Pancreas (tissue), 10 donors: ENCODE measurements at regions not wholly inside any gene's neighbourhood (a gene's known extent, or its start where the extent isn't known, plus 50 kb on each side); places are given as distances from the start of the nearest gene placed in this dataset.

Experiments used
- ATAC-seq, 4 donors: fragments of 200-7000 bp; cut with Tn5 transposase; one replicate each; pipeline versions ENCODE4 v1.8.0 to v1.9.1; 2020; ENCODE audit warnings: mild to moderate bottlenecking in 4 of 4, moderate library complexity in 4 of 4
- DNase-seq, 6 donors: peaks; one replicate each; pipeline ENCODE4 v3.0.0-alpha.2; 2020
- FAIRE-seq: peaks from 2 replicates; lab custom pipeline; 2012; peaks lifted over from hg19 to GRCh38; lab: Jason Lieb, UNC
- H3K27ac ChIP-seq, 4 donors: fragments of 200-600 bp; sonication (generic); 1 replicate in 3 of 4; 2 replicates in 1 of 4; pipeline versions ENCODE4 v1.5.0 to v1.8.0; 2020
- H3K27me3 ChIP-seq, 4 donors: fragments of 200-600 bp; one replicate each; pipeline ENCODE4 v1.8.0; 2021
- H3K36me3 ChIP-seq, 3 donors: fragments of 200-600 bp; sonication (generic) in 1 of 3; one replicate each; pipeline versions ENCODE4 v1.5.0 to v1.8.0; 2020 to 2021
- H3K4me1 ChIP-seq, 3 donors: fragments of 200-600 bp; one replicate each; pipeline ENCODE4 v1.8.0; 2021
- H3K4me3 ChIP-seq, 4 donors: fragments of 200-600 bp; sonication (generic) in 2 of 4; one replicate each; pipeline versions ENCODE4 v1.5.0 to v1.8.0; 2020 to 2021
- H3K9me3 ChIP-seq, 4 donors: fragments of 200-600 bp; one replicate each; pipeline ENCODE4 v1.8.0; 2021
- whole genome bisulfite sequencing, 2 donors: extraction: QIAGEN DNeasy Blood & Tissue Kit; methylation state at CpG; one replicate each; pipeline ENCODE4 v1.1.7; 2013; 5-methylcytosine and 5-hydroxymethylcytosine counted together
- intact Hi-C, 3 donors: fragments of 100-400 bp; cut with DNase I; formaldehyde crosslinking; loops; one replicate each; pipeline versions ENCODE4 v1.11.1 to v1.14.2; 2022
- TF ChIP-seq, protein P1 (sequence below), 4 donors: fragments of 200-600 bp; sonication (generic) in 3 of 4; IDR thresholded peaks; one replicate each; pipeline versions ENCODE4 v1.5.0 to v1.8.0; 2021; ENCODE audit warnings: antibody characterized with exemption in 4 of 4
- donor health status: healthy with polysubstance abuse.
- donor health status: DM: no; HTN: no; CAD: no; lungs with moderate emphysema.
- donor health status: DM: no; HTN: no; CAD: no.
- donor health status: control.
- donor health status: control.
- donor health status: Bipolar disorder and iron deficiency.
- donor health status: DM: yes; HTN: yes; CAD: no.
- donor health status: DM: no; HTN: no; CAD: no.
- donor health status: DM: no; HTN: no; CAD: no.
- donor health status: DM: yes; HTN: yes; CAD: no.

GRCh38 chr3:59570806-59571205 is 521.0 kb upstream of the CFAP20DC start:
- TF ChIP-seq, protein P1, sequence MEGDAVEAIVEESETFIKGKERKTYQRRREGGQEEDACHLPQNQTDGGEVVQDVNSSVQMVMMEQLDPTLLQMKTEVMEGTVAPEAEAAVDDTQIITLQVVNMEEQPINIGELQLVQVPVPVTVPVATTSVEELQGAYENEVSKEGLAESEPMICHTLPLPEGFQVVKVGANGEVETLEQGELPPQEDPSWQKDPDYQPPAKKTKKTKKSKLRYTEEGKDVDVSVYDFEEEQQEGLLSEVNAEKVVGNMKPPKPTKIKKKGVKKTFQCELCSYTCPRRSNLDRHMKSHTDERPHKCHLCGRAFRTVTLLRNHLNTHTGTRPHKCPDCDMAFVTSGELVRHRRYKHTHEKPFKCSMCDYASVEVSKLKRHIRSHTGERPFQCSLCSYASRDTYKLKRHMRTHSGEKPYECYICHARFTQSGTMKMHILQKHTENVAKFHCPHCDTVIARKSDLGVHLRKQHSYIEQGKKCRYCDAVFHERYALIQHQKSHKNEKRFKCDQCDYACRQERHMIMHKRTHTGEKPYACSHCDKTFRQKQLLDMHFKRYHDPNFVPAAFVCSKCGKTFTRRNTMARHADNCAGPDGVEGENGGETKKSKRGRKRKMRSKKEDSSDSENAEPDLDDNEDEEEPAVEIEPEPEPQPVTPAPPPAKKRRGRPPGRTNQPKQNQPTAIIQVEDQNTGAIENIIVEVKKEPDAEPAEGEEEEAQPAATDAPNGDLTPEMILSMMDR (IDR thresholded peaks at IDR 0.05): no peak
- Histone ChIP-seq H3K27me3 (no peaks in the 10 kb centered on the region), H3K4me1 (no peaks in the 10 kb centered on the region), H3K27ac (no peak overlapping the region), H3K36me3 (no peaks in the 10 kb centered on the region), H3K4me3 (no peak overlapping the region), H3K9me3 (no peaks in the 10 kb centered on the region)
- intact Hi-C loops: loop anchor here in 1 of 3 donors (10.0 kb wide), 1 partner anchor 284 kb away; no protein-coding TSS in a partner anchor
- FAIRE-seq: no peak
- no peak for ATAC-seq
- WGBS, 2 donors: 95 to 96% methylated on average over 1 of the region's 1 CpG
- no peak for DNase-seq

- FAIRE-seq: no peak
- Histone ChIP-seq H3K36me3 (no peaks in the 10 kb centered on the region), H3K4me1 (no peaks in the 10 kb centered on the region), H3K27me3 (no peaks in the 10 kb centered on the region), H3K4me3 (no peak overlapping the region), H3K9me3 (no peaks in the 10 kb centered on the region), H3K27ac (no peak overlapping the region)
- DNase-seq: no peak
- WGBS, 2 donors: 77 to 87% methylated on average over 2 of the region's 2 CpGs
- ATAC-seq: no peak
- TF ChIP-seq, protein P1 (IDR thresholded peaks at IDR 0.05): no peak
- intact Hi-C loops: no loop called here
These were observed 517.8 kb upstream of the CFAP20DC start for GRCh38 chr3:59567661-59568060.

GRCh38 chr3:59566481-59566975 is 516.7 kb upstream of the CFAP20DC start:
- FAIRE-seq (no peak), DNase-seq (no peak), ATAC-seq (no peak)
- TF ChIP-seq, protein P1 (IDR thresholded peaks at IDR 0.05): no peak
- no peaks in the 10 kb centered on the region for H3K4me1 ChIP-seq
- H3K36me3 ChIP-seq: no peaks in the 10 kb centered on the region
- H3K9me3 ChIP-seq: no peaks in the 10 kb centered on the region
- intact Hi-C loops: no loop called here
- 77 to 85% methylated on average over 6 of the region's 6 CpGs for WGBS, 2 donors
- no peak overlapping the region for H3K4me3 ChIP-seq
- no peak overlapping the region for H3K27ac ChIP-seq
- no peaks in the 10 kb centered on the region for H3K27me3 ChIP-seq

GRCh38 chr3:59565125-59565524 is 515.3 kb upstream of the CFAP20DC start:
- Histone ChIP-seq H3K36me3 (no peaks in the 10 kb centered on the region), H3K27me3 (no peaks in the 10 kb centered on the region), H3K27ac (no peak overlapping the region), H3K9me3 (no peaks in the 10 kb centered on the region), H3K4me1 (no peaks in the 10 kb centered on the region), H3K4me3 (no peak overlapping the region)
- TF ChIP-seq, protein P1 (IDR thresholded peaks at IDR 0.05): no peak
- DNase-seq (no peak), ATAC-seq (no peak), FAIRE-seq (no peak)
- WGBS, 2 donors: 87 to 93% methylated on average over 2 of the region's 2 CpGs
- intact Hi-C loops: no loop called here

DNA sequence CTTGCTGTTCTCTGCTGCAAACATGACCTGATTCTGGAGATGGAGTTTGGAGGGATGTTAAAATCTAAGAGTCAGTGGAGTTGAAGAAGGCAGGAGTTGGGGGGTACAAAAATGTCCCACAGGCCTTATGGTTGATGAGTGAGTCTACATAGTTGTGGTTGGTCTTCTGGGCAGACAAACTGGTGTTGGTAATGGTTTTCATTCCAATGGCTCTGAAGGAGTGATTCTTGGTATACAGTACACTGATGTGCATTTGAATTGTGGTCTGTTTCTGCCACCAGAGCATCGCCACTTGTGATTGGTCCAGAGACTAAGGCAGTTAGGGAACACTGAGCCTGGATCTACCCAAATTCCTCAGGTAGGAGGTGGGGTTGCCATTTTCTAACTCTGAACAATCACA is 514.1 kb upstream of the CFAP20DC start:
- H3K9me3 ChIP-seq: no peaks in the 10 kb centered on the region
- FAIRE-seq: no peak
- WGBS, 2 donors: 95 to 100% methylated on average over 1 of the region's 1 CpG
- no peaks in the 10 kb centered on the region for H3K27me3 ChIP-seq
- H3K36me3 ChIP-seq: no peaks in the 10 kb centered on the region
- no peaks in the 10 kb centered on the region for H3K4me1 ChIP-seq
- no peak for DNase-seq
- H3K4me3 ChIP-seq: no peak overlapping the region
- H3K27ac ChIP-seq: no peak overlapping the region
- intact Hi-C loops: no loop called here
- ATAC-seq: no peak
- TF ChIP-seq, protein P1 (IDR thresholded peaks at IDR 0.05): no peak
